ENCODE measurements at regions not wholly inside any gene's neighbourhood (a gene's known extent, or its start where the extent isn't known, plus 50 kb on each side); places are given as distances from the start of the nearest gene placed in this dataset.

GRCh38 chr11:37442576-37442975, 844.5 kb upstream of the RAG2 start:
- TF ChIP-seq RAD21 (conservative IDR thresholded peaks at IDR 0.05) (no peak), EP300 (conservative IDR thresholded peaks at IDR 0.05; ENCODE audit: poor library complexity, severe bottlenecking) (no peak), EZH2 (IDR thresholded peaks at IDR 0.05; ENCODE audit: borderline replicate concordance, insufficient read depth, low read length, poor library complexity, severe bottlenecking) (no peak), MXI1 (conservative IDR thresholded peaks at IDR 0.05; ENCODE audit: poor library complexity, severe bottlenecking) (no peak), POLR2AphosphoS5 (IDR thresholded peaks at IDR 0.05) (no peak)
- TF ChIP-seq, protein P1, sequence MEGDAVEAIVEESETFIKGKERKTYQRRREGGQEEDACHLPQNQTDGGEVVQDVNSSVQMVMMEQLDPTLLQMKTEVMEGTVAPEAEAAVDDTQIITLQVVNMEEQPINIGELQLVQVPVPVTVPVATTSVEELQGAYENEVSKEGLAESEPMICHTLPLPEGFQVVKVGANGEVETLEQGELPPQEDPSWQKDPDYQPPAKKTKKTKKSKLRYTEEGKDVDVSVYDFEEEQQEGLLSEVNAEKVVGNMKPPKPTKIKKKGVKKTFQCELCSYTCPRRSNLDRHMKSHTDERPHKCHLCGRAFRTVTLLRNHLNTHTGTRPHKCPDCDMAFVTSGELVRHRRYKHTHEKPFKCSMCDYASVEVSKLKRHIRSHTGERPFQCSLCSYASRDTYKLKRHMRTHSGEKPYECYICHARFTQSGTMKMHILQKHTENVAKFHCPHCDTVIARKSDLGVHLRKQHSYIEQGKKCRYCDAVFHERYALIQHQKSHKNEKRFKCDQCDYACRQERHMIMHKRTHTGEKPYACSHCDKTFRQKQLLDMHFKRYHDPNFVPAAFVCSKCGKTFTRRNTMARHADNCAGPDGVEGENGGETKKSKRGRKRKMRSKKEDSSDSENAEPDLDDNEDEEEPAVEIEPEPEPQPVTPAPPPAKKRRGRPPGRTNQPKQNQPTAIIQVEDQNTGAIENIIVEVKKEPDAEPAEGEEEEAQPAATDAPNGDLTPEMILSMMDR (IDR thresholded peaks at IDR 0.05; ENCODE audit: poor library complexity, severe bottlenecking): no peak
- TF ChIP-seq, protein P2, sequence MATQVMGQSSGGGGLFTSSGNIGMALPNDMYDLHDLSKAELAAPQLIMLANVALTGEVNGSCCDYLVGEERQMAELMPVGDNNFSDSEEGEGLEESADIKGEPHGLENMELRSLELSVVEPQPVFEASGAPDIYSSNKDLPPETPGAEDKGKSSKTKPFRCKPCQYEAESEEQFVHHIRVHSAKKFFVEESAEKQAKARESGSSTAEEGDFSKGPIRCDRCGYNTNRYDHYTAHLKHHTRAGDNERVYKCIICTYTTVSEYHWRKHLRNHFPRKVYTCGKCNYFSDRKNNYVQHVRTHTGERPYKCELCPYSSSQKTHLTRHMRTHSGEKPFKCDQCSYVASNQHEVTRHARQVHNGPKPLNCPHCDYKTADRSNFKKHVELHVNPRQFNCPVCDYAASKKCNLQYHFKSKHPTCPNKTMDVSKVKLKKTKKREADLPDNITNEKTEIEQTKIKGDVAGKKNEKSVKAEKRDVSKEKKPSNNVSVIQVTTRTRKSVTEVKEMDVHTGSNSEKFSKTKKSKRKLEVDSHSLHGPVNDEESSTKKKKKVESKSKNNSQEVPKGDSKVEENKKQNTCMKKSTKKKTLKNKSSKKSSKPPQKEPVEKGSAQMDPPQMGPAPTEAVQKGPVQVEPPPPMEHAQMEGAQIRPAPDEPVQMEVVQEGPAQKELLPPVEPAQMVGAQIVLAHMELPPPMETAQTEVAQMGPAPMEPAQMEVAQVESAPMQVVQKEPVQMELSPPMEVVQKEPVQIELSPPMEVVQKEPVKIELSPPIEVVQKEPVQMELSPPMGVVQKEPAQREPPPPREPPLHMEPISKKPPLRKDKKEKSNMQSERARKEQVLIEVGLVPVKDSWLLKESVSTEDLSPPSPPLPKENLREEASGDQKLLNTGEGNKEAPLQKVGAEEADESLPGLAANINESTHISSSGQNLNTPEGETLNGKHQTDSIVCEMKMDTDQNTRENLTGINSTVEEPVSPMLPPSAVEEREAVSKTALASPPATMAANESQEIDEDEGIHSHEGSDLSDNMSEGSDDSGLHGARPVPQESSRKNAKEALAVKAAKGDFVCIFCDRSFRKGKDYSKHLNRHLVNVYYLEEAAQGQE (IDR thresholded peaks at IDR 0.05; ENCODE audit: borderline replicate concordance): no peak
